Subcutaneous abdominal adipose tissue (tissue), 5 donors: ENCODE measurements at regions not wholly inside any gene's neighbourhood (a gene's known extent, or its start where the extent isn't known, plus 50 kb on each side); places are given as distances from the start of the nearest gene placed in this dataset.

Experiments
- H3K27ac ChIP-seq: one replicate; pipeline ENCODE4 v1.7.0; 2013; ENCODE audit warnings: low read depth, mild to moderate bottlenecking, inconsistent platforms, low read length, moderate library complexity
- H3K27me3 ChIP-seq, 5 donors: one replicate each; pipeline ENCODE4 v1.7.0; 2013; ENCODE audit warnings: low read length in 5 of 5, inconsistent platforms in 1 of 5; ENCODE audit not compliant: control insufficient read depth in 5 of 5, insufficient read depth in 4 of 5
- H3K36me3 ChIP-seq, 5 donors: one replicate each; pipeline ENCODE4 v1.7.0; 2013; ENCODE audit warnings: low read length in 5 of 5; ENCODE audit not compliant: control insufficient read depth in 5 of 5, insufficient read depth in 5 of 5
- H3K4me1 ChIP-seq, 5 donors: one replicate each; pipeline ENCODE4 v1.7.0; 2013; ENCODE audit warnings: low read length in 5 of 5, mild to moderate bottlenecking in 3 of 5, moderate library complexity in 1 of 5; ENCODE audit not compliant: control insufficient read depth in 5 of 5, insufficient read depth in 5 of 5
- H3K4me3 ChIP-seq, 5 donors: one replicate each; pipeline ENCODE4 v1.7.0; 2013; ENCODE audit warnings: low read length in 5 of 5, low read depth in 1 of 5
- H3K9ac ChIP-seq, 5 donors: one replicate each; pipeline ENCODE4 v1.7.0; 2013; ENCODE audit warnings: low read length in 5 of 5, mild to moderate bottlenecking in 4 of 5, moderate library complexity in 3 of 5
- H3K9me3 ChIP-seq, 5 donors: one replicate each; pipeline ENCODE4 v1.7.0; 2013; ENCODE audit warnings: low read length in 5 of 5; ENCODE audit not compliant: control insufficient read depth in 5 of 5
- donor health status: healthy.
- donor health status: healthy.
- donor health status: healthy.
- donor health status: healthy.
- donor health status: healthy.

- Histone ChIP-seq H3K9ac (no peak overlapping the region), H3K4me3 (no peak overlapping the region), H3K27ac (no peak overlapping the region), H3K36me3 (no peaks in the 10 kb centered on the region), H3K4me1 (peaks cover 0 to 1% (median 0%) of the 10 kb centered on the region in 5 donors), H3K27me3 (no peaks in the 10 kb centered on the region), H3K9me3 (no peaks in the 10 kb centered on the region)
Observed at GRCh38 chr20:40913224-40914185, 115.1 kb upstream of the TOP1 start.

DNA sequence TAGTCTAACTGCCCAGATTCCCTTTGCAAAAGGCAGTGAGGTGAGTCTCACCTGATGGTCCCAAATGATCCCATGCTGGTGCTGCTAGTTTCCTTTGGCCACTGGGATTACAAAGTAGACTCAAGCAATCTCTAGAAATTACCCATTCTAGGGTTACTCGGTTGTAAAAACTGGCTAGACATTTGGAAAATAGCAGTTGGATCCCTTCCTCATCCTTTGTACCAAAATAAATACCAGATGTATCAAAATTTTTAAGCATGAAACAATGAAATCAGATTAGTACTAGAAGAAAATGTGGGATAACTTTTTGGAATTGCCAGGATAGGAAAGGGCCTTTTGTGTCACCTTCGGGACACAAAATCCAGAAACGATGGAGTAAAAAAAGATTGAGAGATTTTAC lies 112.9 kb upstream of the TOP1 start:
- Histone ChIP-seq H3K27ac (no peak overlapping the region), H3K36me3 (no peaks in the 10 kb centered on the region), H3K4me1 (peaks cover 0 to 1% (median 0%) of the 10 kb centered on the region in 5 donors), H3K9ac (no peak overlapping the region), H3K27me3 (no peaks in the 10 kb centered on the region), H3K4me3 (no peak overlapping the region), H3K9me3 (no peaks in the 10 kb centered on the region)

- Histone ChIP-seq H3K36me3 (no peaks in the 10 kb centered on the region), H3K27me3 (no peaks in the 10 kb centered on the region), H3K9me3 (no peaks in the 10 kb centered on the region), H3K9ac (no peak overlapping the region), H3K4me3 (no peak overlapping the region), H3K4me1 (peaks cover 0 to 1% (median 0%) of the 10 kb centered on the region in 5 donors), H3K27ac (no peak overlapping the region)
Observed at GRCh38 chr20:40916276-40916675, 112.3 kb upstream of the TOP1 start.

DNA sequence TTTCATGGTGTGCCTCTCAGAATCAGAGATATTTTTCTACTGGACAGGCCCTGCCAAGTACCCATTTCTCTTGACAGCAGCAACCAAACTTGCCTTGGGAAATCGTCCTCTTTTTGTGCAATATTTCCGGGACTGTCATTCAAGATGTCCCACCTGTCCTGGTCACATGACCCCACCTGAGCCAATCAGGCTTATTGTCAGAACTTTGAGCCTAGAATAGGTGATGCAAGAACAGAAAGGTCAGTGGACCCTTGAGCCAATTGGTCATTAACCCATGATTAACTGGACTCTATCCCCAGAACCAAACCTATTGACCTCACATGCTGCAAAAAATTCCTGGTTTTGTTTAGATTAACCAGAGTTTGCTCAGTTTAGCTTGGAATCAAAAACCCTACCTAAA lies 108.3 kb upstream of the TOP1 start:
- H3K9ac ChIP-seq, result no peak overlapping the region
- H3K36me3 ChIP-seq, result no peaks in the 10 kb centered on the region
- H3K27me3 ChIP-seq, result no peaks in the 10 kb centered on the region
- H3K9me3 ChIP-seq, result no peaks in the 10 kb centered on the region
- no peak overlapping the region for H3K27ac ChIP-seq
- H3K4me3 ChIP-seq, result no peak overlapping the region
- peaks cover 0 to 1% (median 0%) of the 10 kb centered on the region in 5 donors for H3K4me1 ChIP-seq

DNA sequence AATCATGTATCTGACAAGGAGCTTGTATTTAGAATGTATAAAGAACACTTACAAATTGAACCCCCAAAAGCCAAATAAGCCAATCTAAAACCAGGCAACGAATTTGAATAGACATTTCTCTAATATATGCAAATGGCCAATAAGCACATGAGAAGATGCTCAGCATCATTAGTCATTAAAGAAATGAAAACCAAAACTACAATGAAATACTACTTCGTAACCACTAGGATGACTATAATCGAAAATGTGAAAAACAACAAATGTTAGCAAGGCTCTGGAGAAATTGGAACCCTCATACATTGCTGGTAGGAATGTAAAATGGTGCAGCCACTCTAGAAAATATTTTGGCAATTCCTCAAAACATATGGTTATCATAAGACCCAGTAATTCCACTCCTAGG lies 105.8 kb upstream of the TOP1 start:
- no peaks in the 10 kb centered on the region for H3K36me3 ChIP-seq
- no peaks in the 10 kb centered on the region for H3K27me3 ChIP-seq
- H3K9ac ChIP-seq, result no peak overlapping the region
- no peak overlapping the region for H3K27ac ChIP-seq
- no peaks in the 10 kb centered on the region for H3K4me1 ChIP-seq
- H3K9me3 ChIP-seq, result no peaks in the 10 kb centered on the region
- H3K4me3 ChIP-seq, result no peak overlapping the region

DNA sequence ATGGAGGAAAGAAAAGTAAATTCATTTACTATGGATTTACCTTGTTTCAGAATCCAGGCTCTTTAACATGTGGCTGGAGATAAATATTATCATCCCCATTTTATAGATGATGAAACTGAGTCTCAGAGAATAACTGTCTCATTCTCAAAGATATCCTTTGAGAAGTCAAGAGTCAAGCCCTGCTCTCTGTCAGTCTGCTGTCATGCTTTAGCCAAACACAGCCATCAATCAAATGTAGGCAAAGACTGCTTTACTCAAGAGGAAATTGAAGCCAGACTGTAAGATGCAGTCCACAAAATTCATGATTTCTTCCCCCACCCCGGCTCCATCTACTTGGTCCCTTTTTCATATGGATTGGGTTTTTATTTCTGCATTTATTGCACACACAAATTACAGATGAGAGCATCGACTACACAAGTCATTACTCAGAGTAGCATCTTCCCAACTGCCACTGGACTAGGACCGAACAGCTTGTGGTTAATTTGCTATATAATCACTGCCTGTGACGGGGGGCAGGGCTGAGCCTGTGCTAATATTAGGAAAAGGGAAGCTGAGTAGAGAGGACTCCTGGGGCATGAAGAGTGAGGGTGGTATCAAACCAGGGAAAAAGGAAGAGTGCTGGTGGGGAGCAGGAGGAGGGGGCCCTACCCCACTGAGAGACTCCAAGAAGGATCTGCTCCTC lies 102.7 kb upstream of the TOP1 start:
- Histone ChIP-seq H3K27ac (no peak overlapping the region), H3K4me3 (no peak overlapping the region), H3K9ac (no peak overlapping the region), H3K4me1 (no peaks in the 10 kb centered on the region), H3K9me3 (no peaks in the 10 kb centered on the region), H3K27me3 (no peaks in the 10 kb centered on the region), H3K36me3 (no peaks in the 10 kb centered on the region)

GRCh38 chr20:40926928-40927327 lies 101.7 kb upstream of the TOP1 start:
- Histone ChIP-seq H3K9me3 (no peaks in the 10 kb centered on the region), H3K36me3 (no peaks in the 10 kb centered on the region), H3K27ac (no peak overlapping the region), H3K4me3 (no peak overlapping the region), H3K27me3 (no peaks in the 10 kb centered on the region), H3K9ac (no peak overlapping the region), H3K4me1 (no peaks in the 10 kb centered on the region)

DNA sequence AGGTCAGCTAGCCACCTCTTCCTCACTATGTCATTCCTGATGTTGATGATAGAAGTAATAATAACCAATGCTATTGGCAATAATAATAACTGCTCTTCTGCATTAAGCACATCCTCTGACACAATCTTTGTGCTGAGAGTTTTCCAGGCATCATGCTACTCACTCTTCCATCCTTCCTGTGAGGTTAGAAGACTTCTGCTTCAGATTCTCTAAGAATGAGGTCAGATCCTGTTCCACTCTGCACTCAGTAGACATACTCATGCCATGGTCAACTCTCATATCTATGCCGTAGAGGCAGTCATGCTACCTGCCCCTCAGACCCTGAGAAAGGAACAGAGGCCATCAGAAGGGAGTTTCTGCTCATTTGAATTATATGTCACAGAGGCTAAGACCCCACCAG lies 98.1 kb upstream of the TOP1 start:
- no peak overlapping the region for H3K4me3 ChIP-seq
- no peaks in the 10 kb centered on the region for H3K4me1 ChIP-seq
- H3K9me3 ChIP-seq, result no peaks in the 10 kb centered on the region
- no peaks in the 10 kb centered on the region for H3K27me3 ChIP-seq
- no peak overlapping the region for H3K9ac ChIP-seq
- H3K27ac ChIP-seq, result no peak overlapping the region
- H3K36me3 ChIP-seq, result no peaks in the 10 kb centered on the region

DNA sequence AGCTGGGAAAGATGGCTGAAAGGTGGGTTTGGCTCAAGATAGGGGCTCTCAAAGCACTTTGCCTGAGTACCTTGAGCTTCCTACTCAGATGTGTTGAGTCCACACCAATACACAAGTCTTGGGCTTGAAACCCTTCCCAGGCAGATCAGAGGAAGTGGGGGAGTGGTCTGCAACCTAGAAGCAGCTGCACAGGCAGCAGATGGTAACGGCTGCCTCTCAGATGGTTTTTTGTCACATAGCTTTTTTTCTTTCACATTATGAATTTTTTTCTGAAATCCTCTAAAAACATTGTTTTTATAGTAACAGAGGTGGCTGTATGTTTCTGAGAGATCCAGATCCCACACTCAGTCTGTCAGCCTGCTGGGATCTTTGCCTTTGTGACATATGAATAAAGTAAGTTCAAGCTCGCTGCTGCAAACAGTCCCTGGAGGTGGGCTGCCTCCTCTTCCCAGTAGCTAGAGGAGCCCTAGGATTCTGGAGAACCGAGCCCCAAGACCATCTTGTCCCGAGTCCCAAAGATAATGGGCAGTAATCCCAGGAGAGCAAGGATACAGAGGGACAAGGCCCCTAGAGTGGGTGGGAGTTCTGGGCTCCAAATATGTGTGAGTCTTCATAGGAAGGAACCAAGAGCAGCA lies 97.1 kb upstream of the TOP1 start:
- no peaks in the 10 kb centered on the region for H3K27me3 ChIP-seq
- no peaks in the 10 kb centered on the region for H3K4me1 ChIP-seq
- no peaks in the 10 kb centered on the region for H3K9me3 ChIP-seq
- H3K27ac ChIP-seq, result no peak overlapping the region
- no peaks in the 10 kb centered on the region for H3K36me3 ChIP-seq
- H3K4me3 ChIP-seq, result no peak overlapping the region
- no peak overlapping the region for H3K9ac ChIP-seq

- H3K36me3 ChIP-seq, result no peaks in the 10 kb centered on the region
- no peaks in the 10 kb centered on the region for H3K9me3 ChIP-seq
- no peak overlapping the region for H3K27ac ChIP-seq
- H3K4me1 ChIP-seq, result no peaks in the 10 kb centered on the region
- no peaks in the 10 kb centered on the region for H3K27me3 ChIP-seq
- H3K4me3 ChIP-seq, result no peak overlapping the region
- no peak overlapping the region for H3K9ac ChIP-seq
Observed at GRCh38 chr20:40932436-40932835, 96.2 kb upstream of the TOP1 start.
